NCI-H2107 treated with DMSO at 0.1 percent for 48 hours (cell line): ENCODE measurements at regions not wholly inside any gene's neighbourhood (a gene's known extent, or its start where the extent isn't known, plus 50 kb on each side); places are given as distances from the start of the nearest gene placed in this dataset.
"Not testable (repeated sequence)": the region's sequence is repeated elsewhere in the genome, so short reads cannot be mapped to it uniquely, and the experiment has no call there.

Source experiments
- DNase-seq: peaks from one replicate; lab custom pipeline; 2025; ENCODE audit not compliant: unreplicated experiment; lab: John Stamatoyannopoulos, UW

DNA sequence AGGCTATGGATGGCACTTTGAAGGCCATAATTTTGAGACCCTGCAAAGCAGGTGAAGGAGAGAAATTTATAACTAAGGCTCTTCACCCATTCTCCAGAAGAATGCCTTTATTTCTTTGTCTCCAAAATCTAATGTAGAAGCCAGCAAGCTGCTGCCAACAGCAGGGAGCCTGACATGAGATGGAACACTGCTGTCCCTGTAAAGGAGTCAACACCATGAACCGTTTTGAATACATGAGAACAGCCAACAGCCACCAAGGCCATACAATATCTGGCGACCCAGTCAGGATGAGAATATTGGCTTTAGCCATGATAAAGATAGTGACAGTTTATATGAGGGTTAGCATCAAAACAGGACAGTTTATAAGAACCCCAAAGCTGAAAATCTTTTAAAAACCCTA is 121.2 kb upstream of the LIFR start:
- DNase-seq = no peak

DNA sequence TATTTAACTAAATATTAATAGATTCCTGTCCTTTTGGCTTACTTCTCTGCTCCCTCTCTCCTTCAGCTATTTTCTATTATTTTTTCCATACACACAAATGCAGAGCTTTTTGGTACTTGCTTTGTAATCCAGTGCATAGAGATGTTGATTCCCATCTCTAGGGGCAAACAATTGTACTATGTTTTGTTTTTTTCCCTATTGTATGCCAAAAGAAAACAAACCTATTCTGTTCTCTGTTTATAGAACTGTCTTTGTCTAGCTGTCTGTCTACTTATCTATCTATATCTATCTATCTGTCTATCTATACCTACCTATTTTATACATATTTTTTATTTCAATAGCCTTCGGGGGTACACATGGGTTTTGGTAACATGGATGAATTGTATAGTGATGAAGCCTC is 121.6 kb upstream of the LIFR start:
- DNase-seq = no peak

DNA sequence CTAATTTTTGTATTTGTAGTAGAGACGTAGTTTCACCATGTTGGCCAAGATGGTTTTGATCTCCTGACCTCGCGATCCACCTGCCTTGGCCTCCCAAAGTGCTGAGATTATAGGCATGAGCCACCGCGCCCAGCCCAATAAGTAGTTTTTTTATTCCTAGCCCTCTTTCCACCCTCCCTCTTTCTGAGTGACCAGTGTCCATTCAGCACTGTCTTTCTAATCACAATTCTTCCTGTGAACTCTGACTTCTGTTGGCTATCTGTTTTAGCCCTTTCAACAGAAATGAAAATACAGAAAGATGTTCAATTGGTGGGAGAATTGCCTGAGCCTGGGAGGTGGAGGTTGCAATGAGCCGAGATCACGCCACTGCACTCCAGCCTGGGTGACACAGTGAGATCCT is 122.3 kb upstream of the LIFR start:
- not testable (repeated sequence) for DNase-seq

DNA sequence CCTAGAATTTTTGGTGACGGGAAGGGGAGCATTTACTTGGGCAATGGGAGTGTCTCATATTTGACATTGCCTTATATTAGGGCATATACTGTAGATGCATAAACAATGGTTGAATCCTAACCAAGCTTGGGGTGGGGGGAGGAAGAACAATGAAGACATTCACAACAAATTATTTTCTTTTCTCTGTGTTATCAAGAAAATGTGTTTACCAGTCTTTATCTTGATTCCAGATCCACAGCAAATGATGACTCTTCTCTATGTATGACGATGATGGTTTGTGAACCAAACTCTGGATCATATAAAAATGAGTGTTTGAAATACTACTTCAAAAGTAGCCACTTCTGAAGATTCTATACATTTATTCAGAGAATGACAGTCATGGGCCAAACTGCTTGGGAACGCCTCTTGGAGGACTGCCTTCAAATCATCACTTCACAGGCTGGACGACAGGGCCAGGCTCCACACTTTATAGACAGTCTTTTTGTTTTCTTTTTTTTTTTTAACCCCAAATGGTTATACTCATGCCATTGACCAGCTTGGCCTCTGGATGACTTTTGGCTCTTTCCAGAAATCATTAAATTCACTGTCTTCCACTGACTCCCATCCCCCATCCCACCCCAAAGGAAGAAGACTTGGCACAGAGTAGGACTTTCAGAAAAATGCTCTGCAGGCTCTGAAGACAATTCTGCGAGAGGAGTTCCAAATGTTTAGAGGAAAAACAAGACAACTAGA is 123.8 kb upstream of the LIFR start:
- no peak for DNase-seq

DNA sequence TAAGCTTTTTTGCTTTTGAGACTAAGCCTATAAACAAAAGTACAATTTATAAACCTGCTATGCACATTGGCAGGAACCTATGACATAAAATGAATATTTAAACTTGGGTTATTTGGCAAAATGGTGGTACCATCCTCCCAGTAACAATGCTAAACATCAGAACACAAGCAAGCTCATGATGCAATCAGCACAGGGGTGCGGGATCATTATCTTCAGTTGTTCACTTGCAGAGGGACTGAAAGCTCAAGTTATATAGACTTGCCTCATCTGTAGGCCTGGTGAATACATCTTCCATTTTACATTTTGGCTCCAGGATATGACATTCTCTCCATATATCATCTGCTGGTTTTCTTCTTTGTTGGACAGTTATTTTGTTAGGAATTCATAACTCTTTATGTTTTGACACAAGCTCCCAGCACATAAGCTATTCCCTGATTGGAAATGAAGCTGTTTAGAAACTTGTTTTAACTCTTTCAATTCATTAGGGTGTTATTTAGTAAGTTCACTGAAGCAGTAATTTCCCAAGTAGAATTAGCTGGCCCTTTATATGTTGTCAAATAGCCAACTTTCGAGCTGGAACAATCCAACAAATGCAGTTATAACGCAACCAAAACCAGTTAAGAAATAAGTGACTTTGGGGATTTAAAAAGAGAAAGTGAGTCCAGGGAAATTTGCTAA is 124.7 kb upstream of the LIFR start:
- no peak for DNase-seq

DNA sequence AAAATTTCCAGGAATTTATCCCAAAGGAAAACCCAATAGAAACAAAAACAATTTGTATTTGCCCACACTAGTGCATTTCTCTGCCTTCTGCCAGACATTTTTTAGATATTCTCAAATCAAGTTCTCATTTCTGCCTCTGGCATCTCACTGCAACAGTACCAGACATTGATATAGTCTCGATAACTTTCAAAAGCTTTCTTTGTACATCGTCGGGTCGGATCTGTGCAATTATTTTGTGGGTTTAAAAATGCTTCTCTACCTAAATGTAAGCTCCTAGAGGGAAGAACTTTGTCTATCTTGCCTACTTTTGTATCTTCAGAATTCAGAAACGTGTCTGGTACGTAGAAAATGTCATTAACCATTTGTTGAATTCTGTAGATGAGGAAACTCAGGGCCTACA is 125.5 kb upstream of the LIFR start:
- no peak for DNase-seq

DNA sequence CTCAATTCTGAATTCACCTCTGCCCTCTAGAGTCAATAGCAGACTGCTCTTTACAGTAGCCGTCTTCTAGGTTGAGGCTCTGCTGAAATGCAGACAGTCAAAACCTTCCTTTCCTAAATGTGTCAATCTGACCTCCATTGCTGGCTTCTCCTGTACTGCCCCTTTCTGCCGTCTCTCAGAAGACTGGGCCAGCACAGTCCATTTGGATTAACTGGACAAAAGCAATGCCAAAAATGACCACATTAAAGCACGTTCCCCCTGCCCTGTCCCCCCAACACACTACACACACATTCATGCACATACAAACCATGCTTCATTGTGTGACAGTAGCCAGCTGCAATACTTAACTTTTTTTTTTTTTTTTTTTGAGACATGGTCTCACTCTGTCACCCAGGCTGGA is 130.2 kb upstream of the LIFR start:
- DNase-seq = no peak

DNA sequence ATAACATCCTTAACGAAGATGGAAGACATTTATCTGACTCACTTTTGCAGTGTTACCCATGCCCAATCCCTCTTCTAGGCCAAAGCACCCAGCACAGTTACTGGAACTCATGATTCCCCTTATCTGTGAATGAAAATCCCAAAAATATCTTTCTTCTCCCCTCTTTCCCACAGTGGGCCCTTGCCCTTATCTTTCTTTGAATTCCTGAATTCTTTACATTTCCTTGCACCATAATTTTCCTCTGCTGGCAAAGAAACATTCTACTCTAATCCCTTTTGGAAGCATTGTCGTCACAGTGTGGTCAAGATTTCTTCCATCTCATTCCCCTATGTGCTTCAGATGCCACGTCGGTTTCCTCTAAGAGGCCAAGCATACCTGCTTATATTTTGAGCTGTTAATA is 135.9 kb upstream of the LIFR start:
- DNase-seq = no peak

DNA sequence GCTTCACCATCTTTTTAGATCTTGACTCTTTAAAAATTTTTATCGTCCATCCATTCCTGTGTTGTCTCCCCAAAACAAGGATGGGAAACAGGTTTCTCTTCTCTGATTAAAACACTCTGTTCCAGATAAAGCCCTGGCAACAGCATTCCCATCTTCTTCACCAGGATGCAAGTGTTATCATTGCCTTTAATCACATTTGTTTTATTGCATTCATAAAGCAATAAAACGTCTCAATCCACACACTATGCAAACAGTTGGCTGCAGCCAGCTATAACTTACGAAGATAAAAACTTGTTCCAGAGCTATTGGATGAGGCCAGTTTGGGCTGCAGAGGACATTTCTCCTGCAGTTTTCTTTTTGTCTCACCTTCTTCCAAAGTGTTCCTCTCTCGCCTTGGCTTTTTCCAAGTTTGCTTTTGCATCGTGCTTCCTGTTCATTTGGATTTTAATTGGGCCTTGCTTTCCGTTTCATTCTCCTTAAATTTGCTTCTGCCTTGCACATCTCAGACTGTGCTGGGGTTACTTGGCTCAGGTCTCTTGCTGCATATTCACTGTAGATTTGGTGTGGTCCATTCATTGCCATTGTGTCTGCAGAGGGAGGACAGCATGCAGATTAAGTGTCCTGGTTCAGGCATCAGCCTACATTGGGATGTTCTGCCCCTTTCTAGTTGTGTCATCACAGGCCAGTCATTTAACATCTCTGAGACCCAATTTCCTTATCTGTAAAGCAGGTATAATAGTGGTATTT is 136.5 kb upstream of the LIFR start:
- no peak for DNase-seq

DNA sequence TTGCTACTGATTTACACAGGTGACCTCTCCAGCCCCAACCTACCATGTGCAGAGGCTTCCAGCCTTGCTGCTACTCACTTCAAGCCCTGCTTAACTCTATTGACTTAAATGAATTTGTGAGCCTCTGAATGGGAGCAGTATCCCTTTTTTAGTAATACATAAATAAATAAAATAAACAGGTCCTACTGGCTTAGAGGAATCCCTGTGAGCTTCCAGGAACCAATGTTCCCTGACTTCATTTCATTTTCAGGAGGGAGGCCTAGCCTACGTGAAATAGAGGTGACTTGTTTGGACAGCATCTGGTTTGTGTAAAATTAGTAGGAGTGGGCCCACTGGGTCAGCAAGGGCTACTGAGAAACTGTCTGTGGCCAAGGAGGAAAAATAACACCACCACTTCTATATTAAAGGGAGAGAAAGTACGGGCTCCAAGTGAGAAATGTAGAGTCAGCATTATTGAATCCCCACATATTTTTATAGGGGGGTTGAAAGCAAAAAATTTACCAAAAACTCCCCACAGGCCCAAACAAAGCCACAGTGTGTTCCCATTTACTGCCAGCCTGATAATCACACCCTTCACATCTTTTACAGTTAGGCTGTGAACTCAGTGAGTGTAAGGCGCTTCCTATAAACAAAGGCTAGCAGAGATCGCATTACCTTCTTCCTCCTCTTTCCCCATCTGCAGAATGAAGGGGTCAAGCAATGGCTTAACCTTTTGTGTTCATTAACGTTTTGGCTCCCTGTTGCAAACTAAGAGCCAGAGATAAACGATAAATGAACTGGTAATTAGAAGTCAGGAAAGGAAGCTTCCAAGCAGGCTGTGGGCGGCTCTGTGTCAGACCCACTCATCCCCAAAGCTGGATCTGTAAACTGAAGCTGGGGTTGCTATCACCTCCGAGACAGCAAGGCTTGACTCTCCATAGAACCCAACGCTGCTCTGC is 138.8 kb upstream of the LIFR start:
- DNase-seq = peak; percentile 49

DNA sequence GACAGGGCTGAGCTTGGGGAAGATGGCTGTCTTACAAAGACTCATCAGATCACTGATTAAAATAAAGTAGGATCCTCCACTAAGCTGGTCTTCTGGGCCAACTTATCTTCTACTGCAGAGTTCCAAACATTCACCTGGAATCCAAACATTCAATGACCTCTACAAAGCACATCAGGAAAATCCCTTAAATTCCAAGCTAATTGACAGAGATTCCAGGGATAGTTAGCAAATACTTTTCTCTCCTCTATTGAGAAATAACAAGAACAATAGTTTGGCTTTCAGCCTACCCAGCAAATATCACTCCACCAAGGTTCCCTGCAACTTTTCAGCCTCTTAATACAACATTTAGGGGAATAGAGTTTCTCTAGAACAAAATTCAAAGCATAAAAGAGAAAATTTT is 140.6 kb upstream of the LIFR start:
- DNase-seq = no peak

DNA sequence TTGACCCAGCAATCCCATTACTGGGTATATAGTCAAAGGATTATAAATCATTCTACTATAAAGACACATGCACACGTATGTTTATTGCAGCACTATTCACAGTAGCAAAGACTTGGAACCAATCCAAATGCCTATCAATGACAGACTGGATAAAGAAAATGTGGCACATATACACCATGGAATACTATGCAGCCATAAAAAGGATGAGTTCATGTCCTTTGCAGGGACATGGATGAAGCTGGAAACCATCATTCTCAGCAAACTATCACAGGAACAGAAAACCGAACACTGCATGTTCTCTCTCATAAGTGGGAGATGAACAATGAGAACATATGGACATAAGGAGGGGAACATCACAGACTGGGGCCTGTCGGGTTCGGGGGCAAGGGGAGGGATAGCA is 140.3 kb upstream of the OSMR start:
- not testable (repeated sequence) for DNase-seq

DNA sequence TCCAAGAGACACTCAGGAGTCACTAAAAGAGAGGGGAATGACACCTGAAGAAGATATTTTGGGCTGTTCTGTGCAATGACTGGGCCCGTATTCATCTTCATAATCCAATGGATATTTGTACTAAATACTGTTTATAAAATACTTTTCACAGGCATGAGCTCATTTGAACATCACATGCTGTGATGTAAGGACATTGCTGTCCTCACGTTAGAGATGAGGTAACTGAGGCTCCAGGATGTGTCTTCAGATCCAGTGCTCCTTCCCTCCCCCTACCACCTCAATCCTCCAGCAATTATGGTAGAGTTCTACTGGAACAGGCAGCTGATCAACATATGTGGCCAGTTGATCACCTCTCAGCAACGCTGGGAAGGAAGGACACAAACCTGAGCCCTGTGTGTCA is 139.4 kb upstream of the OSMR start:
- no peak for DNase-seq

DNA sequence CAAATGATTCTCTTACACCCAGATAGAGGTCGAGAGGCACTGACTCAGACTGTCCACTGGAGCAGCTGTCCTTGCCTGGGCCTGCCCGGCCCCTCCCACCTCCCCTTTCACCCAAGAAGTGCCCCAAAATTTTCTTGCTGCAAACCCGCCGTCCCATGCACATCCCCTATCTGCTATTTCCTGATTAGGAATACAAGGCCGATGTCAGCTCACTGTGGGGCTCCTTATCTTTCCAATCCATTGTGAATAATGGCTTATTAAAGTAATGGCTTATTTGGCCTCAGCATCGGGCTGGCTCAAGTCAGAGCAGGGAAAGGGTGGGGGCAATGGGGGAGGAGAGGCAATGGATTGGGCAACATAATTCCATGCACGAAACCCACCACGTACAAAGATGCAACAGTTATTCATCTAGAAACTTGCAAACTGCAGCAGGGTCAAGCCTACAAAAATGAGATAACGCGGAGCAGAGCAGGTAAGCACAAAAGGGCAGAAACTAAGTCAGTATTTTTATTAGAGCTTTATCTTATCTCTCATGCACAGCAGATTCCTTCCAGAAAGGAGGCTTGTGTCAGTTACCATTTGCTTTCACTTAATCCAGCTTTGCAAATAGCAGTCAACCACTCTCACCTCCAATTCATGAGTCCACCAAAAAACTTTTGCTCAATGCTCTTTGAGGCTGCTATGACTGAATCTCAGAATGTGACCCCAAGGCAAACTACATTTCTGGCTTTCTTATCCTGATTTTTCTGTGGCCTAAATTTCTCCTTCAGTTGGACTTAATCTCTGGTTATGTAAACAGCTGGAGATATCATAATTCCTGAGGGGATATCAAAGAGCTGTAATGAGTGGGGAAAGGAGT is 138.2 kb upstream of the OSMR start:
- DNase-seq = no peak

DNA sequence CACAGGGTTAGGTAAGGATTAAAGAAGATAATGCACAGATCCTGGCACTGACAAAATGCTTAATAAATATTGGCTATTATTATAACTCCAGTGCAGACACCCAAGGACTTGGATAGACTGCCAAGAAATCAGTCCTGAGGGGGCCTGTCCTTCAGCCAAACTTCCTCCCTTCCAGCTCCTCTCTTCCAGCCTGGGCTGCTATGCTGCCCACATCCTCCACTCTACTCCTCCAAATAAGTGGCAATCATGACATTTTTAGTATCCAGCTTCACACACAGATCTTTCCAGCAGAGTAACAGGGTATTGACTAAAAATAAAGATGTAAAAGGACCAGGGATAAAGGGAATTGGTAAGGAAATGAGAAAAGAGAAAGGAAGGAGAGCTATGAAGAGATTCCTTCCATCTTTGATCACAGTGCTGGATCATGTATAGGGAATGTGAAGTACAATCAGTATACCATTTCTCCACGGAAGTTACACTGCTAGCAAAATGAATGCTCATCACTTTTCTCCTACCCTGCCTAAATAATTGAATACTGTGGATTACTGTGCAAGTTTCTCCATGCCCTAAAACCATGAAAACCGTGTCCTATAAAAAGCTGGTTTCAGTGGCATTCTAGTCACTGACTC is 136.0 kb upstream of the OSMR start:
- no peak for DNase-seq

DNA sequence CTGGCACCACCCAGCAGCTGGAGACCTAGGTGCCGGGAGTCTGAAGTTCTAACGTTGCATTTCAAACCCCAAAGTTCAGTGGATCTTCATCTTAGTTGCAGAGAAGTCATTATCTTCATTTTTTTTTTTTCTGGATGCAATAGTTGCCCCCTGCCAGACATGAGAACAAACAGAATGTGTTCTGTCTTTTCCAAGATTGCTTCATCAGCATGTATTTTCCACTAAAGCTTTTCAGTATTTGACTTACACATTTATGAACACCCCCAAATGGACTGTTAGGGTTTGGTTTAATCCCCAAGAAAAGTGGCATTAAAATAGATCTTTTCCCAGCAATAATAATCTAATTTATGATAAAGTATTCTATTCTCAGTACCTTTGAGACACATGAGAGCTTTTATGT is 135.2 kb upstream of the OSMR start:
- no peak for DNase-seq

DNA sequence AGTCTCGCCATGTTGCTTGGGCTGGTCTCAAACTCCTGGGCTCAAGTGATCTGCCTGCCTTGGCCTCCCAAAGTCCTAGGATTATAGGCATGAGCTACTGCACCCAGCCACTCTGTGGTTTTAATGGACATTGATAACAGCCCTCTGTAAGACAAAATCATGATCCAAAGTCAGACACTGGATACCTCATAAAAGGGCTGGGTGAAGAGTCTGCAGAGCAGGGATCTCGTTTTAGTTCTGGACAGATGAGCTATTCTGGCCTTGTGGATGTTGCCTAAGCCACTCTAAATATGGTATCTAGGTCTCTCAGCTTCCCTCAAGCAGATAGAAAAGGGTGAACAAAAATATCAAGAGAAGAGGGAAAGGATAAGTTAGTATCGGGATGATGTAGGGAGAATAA is 133.4 kb upstream of the OSMR start:
- DNase-seq = no peak

DNA sequence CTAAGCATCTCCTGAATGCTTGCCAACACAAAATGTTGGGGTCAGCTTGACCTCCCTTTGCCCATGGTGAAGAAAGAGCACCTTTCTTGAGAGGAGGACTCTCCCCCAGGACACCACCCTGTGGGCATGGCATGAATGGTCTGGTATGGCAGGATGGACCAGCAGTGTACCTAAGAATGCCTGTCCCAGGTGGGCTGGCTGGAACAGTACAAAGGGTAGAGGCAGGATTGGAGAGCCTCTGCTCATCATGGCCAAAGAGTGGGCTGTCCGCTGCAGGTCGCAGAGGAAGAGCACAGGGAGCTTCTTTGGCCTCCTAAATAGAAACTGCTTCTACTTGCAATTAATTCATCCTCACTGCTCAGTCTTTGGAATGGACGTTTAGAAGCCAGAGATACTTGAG is 131.6 kb upstream of the OSMR start:
- DNase-seq = no peak

DNA sequence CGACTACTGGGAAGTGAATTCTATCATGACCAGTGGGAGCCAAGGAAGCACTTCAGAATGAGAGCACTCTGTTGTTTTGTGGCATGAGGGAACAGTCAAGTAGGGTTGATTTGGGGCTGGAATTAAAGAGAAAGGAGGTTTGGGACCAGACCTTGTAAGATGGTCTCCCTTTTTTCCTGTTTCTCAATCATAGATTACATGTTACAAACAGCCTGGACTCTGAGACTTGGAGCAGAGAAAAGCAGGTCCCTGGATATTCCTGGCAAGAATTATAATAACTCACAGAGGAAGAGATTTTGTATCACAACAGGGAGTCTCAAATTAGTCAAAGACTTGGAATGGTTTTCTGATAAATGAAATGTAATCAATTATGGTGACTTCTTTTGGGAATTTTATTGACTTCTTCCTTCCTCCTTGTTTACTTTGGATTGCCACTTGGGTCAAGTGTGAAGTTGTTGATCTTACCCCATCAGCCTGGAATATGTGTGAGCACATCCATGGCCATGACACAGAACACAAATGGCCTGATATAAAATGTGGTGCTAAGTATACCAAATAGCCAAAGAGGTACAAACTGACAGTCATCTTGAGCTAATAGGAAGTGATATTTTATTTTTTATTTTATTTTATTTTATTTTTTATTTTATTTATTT is 131.0 kb upstream of the OSMR start:
- DNase-seq = no peak
